Tongue (tissue), 1 donor: ENCODE measurements at regions not wholly inside any gene's neighbourhood (a gene's known extent, or its start where the extent isn't known, plus 50 kb on each side); places are given as distances from the start of the nearest gene placed in this dataset.
"Not testable (repeated sequence)": the region's sequence is repeated elsewhere in the genome, so short reads cannot be mapped to it uniquely, and the experiment has no call there.

ENCODE experiments used
- DNase-seq: peaks from one replicate; pipeline ENCODE4 v3.0.0-alpha.2; 2015

DNA sequence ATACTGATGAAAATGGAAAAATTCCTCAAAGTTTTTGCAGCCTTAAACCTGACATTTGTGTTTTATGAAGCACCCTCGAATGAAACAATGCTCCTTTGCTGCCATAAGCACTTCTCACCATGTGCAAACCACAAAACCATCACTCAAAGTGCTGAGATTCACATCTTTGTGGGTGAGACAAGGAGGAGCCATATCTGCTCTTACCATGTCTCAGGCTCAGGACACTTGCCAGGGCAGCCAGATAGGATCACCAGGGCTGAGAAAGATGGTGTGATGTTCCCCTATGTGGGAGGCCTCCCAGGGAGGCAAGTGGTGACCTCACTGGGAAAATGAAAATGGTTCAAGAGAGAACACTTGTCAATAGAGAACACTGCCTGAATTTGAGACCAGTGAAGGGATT lies 120.4 kb downstream of the CCDC34 start:
- DNase-seq: no peak

DNA sequence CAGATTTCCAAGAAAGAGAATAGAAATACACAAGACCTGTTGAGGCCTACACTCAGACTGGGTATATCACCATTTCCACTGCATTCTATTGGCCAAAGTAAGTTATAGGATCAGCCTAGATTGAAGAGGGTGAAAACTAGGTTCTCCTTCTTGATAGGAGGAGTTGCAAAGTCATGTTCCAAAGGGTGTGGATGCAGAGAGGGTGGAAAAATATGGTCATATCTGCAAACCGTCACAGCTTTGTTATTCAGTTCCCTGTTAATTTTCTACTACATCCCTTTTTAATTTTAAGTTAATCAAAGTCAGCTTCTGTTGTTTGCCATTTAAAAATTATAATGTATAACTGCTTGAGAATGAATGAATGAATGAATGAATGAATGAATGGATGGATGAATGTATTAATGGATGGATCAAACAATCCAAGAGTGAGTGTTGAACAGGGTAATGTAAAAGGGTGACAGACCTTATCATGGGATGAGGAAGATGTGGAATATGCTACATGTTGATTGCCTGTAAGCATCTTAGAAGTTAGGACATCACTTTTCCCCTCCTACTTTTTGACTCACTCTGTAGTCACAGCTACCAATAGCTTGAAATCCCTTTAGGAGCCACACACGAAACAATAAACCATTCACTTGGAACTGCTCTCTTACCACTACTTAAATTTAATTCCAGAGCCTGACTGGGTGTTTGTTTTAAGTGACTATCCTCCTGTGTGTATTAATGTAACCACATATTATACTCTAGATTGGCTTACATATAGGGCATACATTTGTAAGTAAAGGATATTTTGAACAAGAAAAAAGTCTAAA lies 121.5 kb downstream of the CCDC34 start:
- DNase-seq: no peak

DNA sequence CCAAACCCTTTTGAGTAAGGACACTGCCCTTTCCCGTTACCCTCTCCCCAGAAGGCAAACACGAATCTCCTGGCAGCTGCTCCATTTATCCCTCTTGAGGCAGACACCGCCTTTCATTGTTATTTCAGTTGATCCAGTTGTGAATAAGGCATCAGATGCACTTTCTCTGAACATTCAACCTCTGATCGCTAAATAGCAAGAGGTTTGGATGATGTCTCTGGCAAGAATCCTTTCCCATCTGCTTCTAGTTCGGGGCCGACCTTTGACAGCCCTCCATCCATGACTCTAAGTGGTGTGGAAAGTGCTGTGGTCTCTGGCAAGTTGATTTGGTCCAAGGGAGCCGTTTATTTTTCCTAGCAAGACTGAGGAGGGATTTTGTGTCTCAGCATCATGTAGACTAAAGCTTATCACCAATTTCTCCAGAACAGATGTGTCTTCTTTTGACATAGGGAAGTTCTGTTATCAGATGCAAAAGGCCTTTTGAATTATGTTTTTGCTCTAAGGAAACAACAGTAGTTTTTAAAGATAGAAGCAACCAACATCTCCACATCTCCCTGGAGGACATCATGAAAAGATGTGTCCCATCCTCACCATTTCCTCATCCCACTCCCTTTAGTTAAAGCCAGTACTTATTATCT lies 123.6 kb downstream of the CCDC34 start:
- peak; percentile 66 for DNase-seq

DNA sequence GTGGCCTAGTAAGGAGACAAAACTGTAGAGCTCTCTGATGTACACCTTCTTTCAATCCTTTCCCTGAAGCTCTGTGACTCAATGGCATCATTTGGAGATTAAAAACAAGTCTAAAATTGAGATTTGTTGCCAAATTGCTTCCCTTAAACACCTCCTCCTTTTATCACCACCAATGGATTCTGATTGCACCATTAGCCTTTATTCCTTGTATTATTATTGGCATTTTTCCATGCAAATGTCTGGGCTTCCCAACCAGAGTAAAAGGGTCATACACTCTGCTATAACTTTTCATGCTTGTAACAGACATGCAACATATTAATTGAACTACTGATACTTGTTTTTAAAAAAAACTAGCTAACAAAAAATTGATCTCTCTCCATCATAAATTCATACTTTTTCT lies 124.2 kb downstream of the CCDC34 start:
- DNase-seq: no peak

DNA sequence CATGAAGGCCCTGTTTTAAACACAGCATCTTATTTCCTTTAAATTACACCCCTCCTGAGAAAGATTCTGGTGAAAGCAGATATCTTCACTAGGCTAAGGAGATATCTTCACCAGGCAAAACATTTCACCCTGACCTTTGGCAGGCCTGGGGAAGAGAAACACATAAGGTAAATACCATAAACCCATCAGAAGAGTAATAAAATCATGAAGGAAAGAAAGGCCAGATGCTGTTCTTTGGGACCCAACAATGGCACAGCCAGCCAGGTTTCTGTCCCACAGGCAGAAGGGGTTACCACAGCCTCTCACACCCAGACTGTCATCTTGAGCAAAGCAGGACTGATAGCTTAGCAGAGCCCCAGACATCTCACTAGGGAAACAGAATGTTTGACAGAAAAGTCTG lies 125.4 kb downstream of the CCDC34 start:
- DNase-seq: no peak

DNA sequence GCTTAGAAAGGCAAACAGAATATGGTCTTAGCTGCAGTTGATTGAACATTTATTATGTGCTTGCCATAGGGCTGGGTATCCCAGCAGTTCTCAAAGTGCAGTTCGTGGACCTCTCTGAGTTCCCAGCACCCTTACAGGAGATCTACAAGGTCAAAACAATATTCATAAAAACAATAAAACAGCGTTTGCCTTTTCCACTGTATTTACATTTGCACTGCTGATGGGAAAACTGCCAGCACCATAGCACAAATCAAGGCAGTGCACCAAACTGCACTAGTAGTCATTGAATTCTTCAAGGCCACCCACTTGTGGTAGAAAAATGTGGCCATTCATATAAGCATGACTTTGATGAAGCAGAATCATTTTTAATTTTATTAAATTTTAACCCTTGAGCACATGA lies 128.1 kb downstream of the CCDC34 start:
- DNase-seq: no peak

DNA sequence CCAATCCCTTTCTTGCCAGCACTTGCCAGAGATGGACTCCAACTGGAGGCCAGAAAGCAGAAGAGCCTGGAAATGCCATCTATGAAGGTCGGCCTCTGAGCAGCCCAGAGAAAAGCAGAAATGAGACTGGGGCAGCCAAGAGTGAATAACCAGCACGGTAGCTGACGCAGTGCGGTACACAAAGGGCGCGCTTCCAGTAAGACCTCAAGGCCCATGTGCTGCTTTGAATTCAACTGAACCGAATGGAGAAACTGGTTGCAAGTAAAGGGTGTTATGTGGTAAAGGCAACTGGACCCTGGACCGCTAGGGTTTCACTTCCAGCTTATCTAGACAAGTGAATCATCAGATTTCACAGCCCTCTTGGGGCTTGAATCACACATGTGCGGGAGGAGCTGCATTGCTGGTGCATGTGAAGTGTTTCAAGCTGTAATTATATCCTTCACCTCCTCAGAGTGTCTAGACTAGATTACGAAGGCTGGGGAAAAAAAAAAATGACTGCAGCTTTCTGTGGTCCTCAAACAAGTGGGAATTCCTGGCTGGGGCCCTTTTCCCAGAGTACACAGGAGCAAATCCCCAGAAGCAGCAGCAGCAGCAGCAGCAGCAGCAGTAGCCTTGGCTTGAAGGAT lies 128.9 kb downstream of the CCDC34 start:
- DNase-seq: peak; percentile 79

DNA sequence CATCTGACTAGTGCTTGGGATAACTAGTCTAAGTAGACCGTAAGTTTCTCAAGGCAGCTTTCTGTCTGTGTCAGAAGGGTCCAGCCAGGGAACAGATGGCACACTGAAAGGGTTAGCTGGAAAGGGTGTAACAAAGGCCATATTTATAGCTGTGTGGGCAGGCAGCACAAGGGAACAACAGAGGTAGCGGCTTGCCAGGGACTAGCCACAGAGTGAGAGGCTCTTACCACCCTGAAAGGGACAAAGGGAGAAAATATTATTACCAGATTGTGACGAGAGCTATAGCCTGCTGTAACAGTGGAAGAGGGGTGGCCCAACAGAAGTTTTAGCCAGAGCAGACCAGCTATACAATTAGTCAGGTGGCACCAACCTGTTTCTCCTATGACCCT lies 129.4 kb downstream of the CCDC34 start:
- no peak for DNase-seq

DNA sequence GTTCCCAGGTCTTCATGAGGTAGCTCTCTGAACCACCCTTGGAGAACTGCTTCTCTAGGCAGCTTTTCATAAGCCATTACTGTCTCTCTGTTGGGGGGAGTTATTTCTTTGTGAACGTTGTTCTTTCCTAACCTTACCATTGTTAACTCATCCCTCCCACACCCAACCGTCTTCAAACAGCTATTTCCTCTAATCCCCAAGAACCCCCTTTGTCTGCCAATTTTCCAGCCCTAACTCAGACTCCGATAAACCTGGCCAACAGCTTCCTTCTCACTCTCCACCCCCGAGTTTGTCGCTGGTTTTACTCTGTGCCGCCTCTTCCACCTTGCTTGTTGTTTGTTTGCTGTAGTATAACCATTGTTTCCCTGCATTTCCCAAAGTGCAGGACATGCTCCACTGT lies 131.5 kb downstream of the CCDC34 start:
- DNase-seq: no peak

DNA sequence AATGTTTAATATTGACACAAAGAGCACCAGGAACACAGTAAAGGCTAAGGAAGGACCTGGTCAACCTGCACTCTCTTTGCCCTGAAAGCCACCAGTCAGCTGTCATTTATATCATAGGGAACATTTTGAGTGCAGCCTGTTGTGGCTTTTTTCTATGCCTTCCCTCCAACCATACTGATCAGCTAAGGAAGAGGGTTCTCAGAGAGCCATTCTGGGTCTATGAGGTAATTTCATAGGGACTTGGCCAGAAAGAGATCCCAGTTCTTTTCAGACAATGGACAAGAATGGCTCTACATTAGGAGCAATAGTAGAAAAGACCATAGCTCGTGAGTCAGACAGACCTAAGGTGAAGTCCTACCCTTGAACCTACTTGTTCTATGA lies 132.8 kb downstream of the CCDC34 start:
- DNase-seq: no peak

DNA sequence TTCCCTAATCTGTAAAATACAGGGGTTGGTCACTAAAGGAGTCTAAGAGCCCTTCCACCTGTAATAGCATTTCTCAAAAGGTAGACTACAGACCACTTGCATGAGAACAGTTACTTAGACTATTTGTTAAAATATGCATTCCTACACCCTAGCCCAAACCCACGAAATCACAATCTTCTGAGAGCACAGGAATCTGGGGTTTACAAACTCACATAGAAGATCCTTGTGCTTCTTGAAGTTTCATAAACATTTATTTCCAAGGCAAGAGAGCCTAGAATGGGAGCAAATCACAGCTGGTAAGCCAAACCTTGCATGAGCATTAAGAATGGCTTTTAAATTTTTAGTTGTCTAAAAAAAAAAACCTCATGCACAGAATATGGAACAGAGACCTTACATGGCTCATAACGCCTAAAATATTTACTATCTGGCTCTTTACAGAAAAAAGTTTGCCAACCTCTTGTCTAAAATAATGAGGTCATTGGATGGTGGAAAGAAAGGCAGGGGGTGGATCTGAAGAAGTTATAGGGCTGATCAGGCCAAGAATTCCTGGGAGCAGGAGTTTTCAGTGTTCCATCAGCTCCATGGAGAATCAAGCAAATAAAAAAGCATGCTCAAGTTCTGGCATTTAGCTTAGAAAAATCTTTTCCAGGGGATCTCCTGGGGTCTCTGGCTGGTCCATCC lies 133.4 kb downstream of the CCDC34 start:
- peak; percentile 69 for DNase-seq

DNA sequence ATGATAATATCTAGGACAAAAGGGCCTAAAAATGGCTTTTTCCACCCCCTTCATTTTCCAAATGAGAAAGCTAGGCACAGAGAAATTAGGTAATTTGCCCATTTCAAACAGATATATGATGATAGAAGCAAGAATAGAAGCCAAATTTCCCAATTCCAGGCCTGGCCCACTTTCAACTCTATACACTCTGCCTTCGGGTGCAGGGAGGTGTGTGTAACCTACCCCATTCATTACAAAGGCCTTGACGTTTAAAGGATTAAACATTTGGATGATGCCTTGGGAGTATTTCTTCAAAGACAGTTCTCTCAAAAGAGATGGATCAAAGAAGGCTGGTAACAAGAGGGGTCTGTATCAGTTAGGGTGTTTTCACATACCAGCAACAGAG lies 134.1 kb downstream of the CCDC34 start:
- DNase-seq: no peak

DNA sequence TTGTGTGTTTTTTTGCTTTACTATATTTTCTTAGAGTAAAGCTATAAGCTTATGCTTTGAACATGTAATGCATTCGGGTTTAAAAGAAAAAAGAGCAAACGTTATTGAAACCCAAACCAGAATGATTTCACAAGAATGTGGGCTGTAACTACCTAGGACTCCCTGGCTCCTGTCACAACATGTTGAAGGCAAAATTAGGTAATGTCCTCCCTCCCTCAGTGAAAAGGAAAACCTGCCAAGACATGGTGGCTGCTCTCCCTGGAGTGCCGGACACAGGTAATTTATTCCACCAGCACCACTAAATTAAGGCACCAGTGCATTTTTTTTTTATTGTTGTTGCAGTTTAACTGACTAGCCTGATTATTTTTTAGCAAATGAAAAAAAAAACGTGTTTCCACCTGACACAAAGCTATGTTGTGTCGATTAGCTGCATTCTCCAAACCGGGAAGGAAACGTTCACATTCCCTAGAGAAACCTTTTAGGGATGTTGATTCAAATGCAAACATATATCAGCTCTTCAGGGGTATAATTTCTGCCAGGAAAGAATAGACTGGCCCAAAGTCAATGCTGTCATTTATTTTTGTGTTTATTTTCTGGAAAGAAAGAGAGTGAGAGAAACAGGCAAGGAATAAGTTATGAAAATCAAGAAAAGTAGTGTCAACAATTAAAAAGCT lies 134.6 kb downstream of the CCDC34 start:
- peak; percentile 67 for DNase-seq

DNA sequence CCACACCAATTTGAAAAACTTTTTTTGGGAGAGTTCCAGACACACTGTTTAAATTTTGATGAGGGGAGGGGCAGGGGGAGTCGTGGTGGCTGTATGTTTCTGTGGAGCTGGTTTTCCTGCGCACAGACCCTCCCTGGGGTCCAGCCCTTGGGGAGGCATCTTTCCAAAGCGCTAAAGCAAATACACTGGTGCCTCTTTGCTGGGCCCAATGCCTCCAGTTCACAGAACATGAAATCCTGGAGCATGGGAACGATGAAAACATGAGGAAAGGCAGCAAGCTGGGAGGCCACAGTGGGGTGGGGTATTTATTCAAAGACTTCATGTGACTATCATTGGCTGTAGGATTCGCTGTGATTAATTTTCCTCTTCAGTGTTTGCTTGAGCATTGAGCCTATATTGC lies 135.3 kb downstream of the CCDC34 start:
- peak; percentile 75 for DNase-seq

DNA sequence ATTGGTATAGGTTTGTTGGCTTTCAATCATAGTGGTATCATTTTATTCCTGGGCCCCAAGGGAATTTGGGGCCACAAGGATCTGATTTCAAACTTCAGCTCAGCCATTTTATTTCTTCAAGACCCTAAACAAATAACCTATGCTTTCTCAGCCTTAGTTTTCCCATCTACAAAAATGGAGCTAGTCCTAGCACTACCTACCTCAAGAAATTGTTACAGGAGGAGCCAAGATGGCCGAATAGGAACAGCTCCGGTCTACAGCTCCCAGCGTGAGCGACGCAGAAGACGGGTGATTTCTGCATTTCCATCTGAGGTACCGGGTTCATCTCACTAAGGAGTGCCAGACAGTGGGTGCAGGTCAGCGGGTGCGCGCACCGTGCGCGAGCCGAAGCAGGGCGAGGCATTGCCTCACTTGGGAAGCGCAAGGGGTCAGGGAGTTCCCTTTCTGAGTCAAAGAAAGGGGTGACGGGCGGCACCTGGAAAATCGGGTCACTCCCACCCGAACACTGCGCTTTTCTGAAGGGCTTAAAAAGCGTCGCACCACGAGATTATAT lies 143.5 kb downstream of the CCDC34 start:
- not testable (repeated sequence) for DNase-seq

DNA sequence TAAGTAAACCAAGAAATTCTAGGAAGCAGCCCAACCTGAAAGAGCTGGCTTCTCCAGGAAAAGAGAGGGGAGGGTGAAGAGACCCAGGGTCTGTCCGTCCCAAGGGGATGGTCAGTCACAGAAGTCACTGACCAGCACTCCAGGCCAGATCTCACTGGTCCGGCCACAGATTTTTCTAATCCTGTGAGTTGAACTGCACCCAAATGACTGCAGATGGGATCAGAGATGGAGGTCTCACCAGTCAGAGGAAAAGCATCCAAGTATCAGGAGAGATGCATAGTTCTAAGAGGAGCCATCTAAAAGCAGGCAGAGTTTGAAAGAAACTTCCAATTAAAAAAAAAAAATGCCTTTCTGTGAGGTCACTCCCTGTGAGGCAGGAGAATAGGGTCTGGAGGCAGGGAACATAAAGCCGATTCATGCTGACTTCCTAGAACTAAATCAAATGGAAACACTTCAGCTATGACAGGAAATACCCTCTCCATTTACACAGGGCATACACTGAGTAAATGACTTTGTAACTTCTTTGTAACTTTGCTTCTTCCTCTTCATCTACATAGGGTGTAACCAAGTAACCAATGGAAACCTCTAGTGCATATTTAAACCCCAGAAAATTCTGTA lies 144.5 kb downstream of the CCDC34 start:
- DNase-seq: peak; percentile 70

DNA sequence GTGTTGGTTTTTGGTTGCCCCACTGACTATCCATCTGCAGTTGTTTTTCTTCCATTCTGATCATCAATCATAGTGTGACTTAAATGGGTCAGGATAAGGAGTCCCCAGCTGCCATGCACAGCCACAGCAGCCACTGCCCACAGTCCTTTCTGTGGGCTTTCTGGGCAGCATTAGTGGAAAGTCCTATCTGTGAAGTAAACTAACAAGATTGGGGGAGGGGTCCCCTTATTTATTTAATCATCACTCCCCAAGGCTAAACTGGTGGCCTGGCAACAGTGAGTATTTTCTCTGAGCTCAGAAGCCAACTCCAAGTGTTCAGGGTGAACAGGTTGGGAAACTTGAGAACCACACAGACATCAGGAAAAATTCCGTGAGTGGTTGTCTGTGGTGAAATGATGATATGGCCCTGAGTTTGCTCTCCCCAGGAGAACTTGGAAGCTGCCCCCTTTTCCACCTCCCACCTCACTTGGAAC lies 145.0 kb downstream of the CCDC34 start:
- DNase-seq: peak; percentile 65

DNA sequence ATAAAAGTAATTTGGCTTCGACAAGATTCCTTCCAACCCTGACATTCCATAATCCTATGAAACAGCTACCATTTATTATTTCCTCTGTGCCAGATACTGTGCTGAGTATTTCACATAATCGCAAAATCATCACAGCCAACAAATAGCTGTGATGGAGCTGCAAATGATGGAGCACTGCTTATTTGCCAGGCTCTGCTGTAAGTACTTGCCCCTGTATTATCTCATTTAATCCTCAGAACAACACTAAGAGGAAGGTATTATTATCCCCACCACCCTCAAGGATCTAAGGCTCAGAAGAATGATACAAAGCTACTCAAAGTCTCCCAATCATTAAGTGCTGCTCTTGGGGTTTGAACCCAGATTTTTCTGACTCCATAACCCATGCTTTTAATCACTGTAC lies 145.5 kb downstream of the CCDC34 start:
- DNase-seq: no peak

DNA sequence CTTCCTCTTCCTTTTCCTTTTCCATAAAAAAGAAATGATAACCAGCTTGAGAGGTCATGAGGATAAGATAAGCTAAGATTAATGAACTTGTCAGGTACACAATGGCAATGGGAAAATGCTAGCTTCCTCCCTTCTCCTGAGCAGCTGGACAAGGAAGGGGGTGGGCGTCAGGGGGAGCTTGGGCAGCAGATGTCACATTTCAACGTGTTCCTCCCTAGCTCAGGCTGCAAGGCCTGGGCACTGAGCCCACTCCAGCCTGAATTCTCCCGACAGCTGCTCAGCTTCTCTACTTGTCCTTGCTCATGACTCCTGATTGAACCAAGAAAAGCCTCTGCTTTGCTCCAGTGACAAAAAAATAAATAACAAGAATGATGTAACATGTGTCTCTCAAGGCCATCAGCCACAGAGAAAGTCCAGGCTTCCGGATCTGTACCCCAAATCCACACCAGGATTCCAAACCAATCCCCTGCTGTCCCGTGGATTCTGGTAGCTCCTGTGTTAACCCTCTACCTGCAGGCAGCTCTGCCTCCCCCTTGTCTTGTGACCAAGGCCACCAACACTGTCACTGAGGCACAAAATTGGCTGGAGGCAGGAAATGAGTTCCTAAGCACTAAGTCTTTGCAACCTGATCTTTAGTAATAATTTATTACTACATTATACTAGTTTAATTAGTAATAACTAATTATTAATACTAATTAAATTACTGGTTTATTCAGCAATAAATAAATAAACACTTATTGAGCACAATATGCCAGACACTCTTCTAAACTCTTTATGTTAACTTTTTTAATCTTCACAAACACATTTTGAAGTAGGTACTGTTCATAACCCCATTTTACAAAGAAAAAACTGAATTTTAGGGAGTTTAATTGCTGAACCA lies 146.5 kb downstream of the CCDC34 start:
- peak; percentile 98 for DNase-seq

DNA sequence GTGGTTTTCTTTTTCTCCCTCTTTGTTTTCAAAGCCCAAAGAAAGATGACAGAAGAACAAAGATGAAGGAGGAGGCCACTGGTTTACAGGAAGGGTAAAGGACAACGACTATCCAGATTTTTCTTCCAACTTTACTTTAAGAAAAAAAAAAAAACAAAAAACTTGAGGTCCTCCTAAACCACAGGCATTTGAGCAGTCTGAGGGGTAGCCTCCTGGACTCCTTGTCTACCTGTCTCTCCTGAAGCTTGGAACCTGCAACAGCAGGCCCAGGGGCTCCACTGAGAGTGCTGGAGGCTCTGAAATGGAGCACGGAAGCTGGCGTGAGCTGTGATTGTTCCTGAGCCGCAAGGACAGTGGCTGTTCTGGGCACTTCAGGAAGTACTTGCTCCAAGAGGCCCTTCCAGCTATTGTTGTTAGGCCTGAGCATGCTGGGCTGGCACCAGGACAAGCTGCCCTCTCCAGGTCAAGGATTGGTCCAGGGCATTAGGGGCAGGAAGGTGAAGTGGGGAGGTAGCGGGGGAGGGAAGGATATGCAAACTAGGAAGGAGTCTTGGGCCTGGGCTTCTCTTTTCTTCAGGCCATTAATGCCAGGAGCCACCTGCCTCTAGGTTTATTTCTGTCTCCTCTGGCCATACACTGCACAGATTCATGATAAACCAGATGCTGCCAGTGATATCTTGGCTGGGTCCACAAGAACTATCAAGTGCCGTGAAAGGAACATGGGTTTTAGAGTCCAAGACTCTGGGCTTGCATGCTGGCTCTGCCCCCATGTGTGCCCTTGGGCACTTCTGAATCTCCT lies 147.3 kb downstream of the CCDC34 start:
- DNase-seq: peak; percentile 87
